GM19468 (cell line): ENCODE measurements at regions not wholly inside any gene's neighbourhood (a gene's known extent, or its start where the extent isn't known, plus 50 kb on each side); places are given as distances from the start of the nearest gene placed in this dataset.
"Not testable (repeated sequence)": the region's sequence is repeated elsewhere in the genome, so short reads cannot be mapped to it uniquely, and the experiment has no call there.

Experiments used
- ATAC-seq: cut with Tn5 transposase; IDR thresholded peaks from one replicate; pipeline ENCODE4 v1.9.1; 2021; ENCODE audit warnings: mild to moderate bottlenecking, moderate library complexity, moderate number of reproducible peaks; ENCODE audit not compliant: unreplicated experiment; ENCODE audit errors: extremely low read depth

GRCh38 chr12:69027411-69027881 is 94.5 kb upstream of the CPM start:
- ATAC-seq, result no peak

DNA sequence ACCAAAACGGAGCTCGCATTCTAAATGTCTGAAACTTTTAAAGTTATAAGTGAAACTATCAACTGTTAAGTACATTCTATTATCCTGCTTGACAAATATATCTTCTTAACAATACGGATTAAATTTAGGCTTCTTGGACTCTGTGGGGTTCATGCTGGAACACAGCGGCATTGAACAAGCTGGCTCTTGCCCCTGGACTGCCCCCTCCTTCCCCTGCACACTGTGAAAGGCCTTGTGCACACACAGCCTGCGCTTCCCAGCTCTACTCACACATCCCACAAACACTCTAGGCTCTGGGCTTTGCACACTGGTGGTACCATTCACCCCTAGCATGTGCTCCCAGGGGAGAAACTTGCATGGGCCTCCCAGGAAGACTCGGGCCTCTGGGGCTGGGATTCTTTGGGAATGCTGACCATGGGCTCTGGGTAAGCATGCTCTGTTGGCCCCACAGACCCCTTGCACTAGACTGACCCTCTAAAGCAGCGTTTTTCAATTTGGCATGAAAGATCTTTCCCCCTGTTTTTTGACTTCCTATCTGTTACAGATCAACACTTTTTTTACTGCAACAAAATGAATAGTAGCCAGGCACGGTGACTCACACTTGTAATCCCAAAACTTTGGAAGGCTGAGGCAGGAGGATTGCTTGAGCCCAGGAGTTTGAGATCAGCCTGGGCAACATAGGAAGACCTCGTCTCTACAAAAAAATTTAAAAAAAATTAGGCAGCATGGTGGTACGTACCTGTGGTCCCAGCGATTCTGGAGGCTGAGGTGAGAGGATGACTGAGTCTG is 96.2 kb upstream of the CPM start:
- no peak for ATAC-seq

GRCh38 chr12:69030321-69030720 is 97.3 kb upstream of the CPM start:
- no peak for ATAC-seq

- no peak for ATAC-seq
These were observed 103.6 kb upstream of the CPM start for GRCh38 chr12:69036533-69036932.

- ATAC-seq, result no peak
These were observed 104.0 kb upstream of the CPM start for GRCh38 chr12:69036999-69037398.

- ATAC-seq, result no peak
These were observed 106.9 kb upstream of the CPM start for GRCh38 chr12:69039911-69040310.

DNA sequence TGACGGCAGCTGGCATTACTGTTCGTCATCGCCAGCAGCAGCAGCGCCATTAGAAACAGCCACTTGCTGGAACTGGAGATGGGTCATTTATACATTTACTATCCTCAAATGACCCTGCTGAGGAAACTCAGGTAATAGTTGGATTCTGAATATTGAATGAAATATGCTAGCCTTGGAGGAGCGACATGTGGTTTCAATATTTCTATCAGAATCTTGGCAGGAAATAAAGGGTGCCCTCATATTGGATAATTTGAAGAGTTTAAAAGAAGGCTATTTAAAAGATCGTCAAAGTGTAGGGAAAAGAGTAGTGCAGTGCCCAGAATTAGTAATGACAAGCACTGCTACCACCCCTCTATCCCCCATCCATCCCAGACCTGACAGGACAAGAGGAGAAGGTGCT is 109.6 kb upstream of the CPM start:
- no peak for ATAC-seq

- no peak for ATAC-seq
These were observed 110.0 kb upstream of the CPM start for GRCh38 chr12:69042970-69043369.

- no peak for ATAC-seq
These were observed 111.9 kb upstream of the CPM start for GRCh38 chr12:69044887-69045286.

DNA sequence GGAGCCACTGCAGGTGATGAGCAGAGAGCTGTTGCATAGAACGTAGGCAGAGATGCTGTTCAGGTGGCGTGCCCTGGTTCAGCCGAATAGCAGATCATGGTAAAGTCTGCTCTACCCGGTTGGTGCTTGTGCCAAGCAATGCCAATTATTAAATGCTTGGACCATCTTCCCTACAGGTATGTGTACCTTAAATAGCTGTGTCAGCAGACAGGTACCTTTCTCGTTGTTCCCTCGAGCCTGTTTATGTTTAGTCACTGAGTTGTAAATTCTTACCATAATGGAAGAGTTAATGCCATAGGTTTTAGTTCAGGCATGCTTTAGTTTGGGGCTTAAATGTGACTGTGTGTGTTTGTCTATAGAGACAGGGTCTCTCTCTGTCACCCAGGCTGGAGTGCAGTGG is 112.5 kb upstream of the CPM start:
- no peak for ATAC-seq

DNA sequence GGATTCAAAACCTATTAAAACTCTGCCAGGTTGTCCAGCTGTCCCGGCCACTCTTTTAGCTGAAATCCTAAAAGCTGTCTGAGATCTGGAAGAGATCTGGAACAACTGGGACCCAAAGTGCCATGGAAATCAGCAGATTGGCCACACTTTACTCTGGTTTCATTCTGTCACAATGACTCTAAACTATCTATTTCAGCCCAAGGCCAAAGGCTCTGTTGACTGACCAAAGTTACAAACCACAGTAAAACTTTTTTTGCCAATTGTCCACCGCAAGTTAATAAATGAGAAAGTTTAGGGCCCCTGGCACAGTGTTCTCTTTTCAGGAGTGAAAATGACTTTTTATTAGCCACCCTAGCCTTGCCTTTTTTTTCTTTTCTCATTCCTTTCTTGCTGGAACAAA is 113.4 kb upstream of the CPM start:
- ATAC-seq, result no peak

GRCh38 chr12:69046920-69047319 is 113.9 kb upstream of the CPM start:
- ATAC-seq, result no peak

GRCh38 chr12:69047990-69048389 is 115.0 kb upstream of the CPM start:
- no peak for ATAC-seq

DNA sequence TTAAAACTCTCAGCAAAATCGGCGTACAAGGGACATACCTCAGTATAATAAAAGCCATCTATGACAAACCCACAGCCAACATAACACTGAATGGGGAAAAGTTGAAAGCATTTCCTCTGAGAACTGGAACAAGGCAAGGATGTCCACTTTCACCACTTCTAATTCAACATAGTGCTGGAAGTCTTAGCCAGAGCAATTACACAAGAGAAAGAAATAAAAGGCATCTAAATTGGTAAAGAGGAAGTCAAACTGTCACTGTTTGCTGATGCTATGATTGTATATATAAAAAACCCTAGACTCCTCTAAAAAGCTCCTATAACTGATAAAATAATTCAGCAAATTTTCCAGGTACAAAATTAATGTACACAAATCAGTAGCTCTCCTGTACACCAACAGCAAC is 116.9 kb upstream of the CPM start:
- not testable (repeated sequence) for ATAC-seq

GRCh38 chr12:69052613-69053408 is 119.8 kb upstream of the CPM start:
- ATAC-seq, result no peak

GRCh38 chr12:69054343-69055056 is 121.5 kb upstream of the CPM start:
- ATAC-seq, result no peak

DNA sequence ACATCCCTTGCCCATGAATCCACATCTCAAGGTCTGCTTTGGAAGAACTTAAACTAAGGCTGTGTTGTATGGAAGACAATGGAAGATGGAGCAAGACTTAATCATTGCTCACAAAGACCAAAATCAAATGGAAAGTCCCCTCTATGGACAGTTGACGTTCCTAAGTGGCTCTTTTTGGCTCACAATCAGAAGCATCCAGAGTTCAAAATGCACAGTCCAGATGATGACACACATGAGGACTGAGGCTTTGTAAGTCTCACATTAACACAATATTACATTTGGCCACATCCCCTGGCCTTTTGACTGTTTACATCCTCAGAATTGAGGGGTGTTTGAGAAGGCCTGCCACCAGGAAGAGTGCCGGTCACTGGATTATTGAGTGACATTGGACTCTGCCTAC is 122.3 kb upstream of the CPM start:
- no peak for ATAC-seq

DNA sequence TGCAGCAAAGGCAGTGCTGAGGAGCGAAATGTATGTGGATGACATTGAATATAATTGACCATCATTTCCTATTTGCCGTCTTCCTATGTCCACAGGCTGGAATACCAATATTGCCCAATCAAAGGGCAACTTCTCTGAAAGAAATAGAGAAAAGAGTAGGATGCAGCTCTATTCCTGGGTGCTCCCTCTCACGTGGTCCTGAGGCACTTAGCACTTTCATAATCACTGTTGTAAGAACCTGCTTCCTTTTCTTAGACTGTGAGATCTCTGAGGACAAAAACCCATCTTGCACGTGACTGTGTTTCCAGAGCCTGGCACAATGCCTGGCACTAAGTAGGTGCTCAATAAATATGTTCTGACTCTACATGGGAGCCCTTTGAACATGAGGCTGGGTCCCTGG is 122.7 kb upstream of the CPM start:
- no peak for ATAC-seq

DNA sequence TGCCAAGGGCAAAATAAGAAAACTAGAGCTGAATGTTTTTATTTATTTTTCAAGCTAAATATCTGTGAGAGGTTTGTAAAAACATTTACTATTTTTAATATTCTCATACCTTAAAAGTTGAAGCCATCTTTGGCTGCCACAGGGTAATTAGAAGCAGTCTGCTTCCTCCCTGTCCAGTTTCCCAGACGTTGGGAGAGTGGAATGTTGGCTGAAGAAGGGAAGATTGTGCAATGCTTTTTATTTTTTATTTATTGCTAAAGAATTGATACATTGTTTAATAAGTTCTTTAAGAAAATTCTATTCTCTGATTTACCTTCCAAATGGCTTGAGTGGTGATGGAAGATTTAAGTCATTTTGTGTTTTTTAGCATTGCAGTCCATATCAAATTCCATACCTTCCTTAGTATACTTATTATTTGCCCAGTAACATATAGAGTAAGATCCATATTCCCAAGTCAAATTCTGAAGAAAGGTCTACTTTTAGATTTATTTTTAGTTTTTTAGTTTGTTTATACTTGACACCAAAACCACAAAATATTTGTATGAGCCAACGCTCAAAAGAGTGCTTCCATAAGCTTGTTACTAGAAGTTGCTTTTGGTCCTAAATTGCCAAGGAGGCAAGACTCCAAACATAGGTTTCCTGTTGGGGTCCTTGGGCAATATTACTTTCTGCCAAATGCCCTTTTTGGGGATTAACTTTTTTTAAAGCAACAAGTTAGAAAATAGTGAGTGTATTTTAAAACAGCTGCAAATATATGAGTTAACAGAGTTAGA is 124.0 kb upstream of the CPM start:
- no peak for ATAC-seq

- no peak for ATAC-seq
These were observed 124.8 kb upstream of the CPM start for GRCh38 chr12:69057742-69058141.
